SK-N-SH treated with all-trans-retinoic acid at 6 μM for 48 hours (cell line): ENCODE measurements at regions not wholly inside any gene's neighbourhood (a gene's known extent, or its start where the extent isn't known, plus 50 kb on each side); places are given as distances from the start of the nearest gene placed in this dataset.

ENCODE experiments used
- ATAC-seq: fragments of 200-7000 bp; cut with Tn5 transposase; 3 replicates; pipeline ENCODE4 v1.9.1; 2020; ENCODE audit warnings: mild to moderate bottlenecking, moderate library complexity
- ARNTL ChIP-seq: fragments of 450-650 bp; formaldehyde crosslinking; IDR thresholded peaks from 2 replicates; pipeline ENCODE4 v1.5.0; 2020; ENCODE audit warnings: low read depth, mild to moderate bottlenecking, moderate library complexity, borderline replicate concordance
- BACH2 ChIP-seq: fragments of 250-450 bp; sonication (Bioruptor Pico); IDR thresholded peaks from 2 replicates; pipeline ENCODE4 v1.9.0; 2021; ENCODE audit warnings: mild to moderate bottlenecking, borderline replicate concordance
- CREB5 ChIP-seq: fragments of 250-450 bp; sonication (Bioruptor Pico); IDR thresholded peaks from 2 replicates; pipeline ENCODE4 v1.5.1; 2020; ENCODE audit warnings: low read depth, mild to moderate bottlenecking, moderate library complexity
- CSDC2 ChIP-seq: fragments of 250-450 bp; sonication (Bioruptor Pico); IDR thresholded peaks from 2 replicates; pipeline ENCODE4 v1.5.0; 2020; ENCODE audit warnings: mild to moderate bottlenecking, moderate library complexity
- CSRNP3 ChIP-seq: fragments of 250-450 bp; sonication (Bioruptor Pico); IDR thresholded peaks from 2 replicates; pipeline ENCODE4 v1.5.1; 2021; ENCODE audit warnings: mild to moderate bottlenecking, moderate library complexity
- ESRRG ChIP-seq: fragments of 250-450 bp; sonication (Bioruptor Pico); IDR thresholded peaks from 2 replicates; pipeline ENCODE4 v1.6.1; 2021; ENCODE audit warnings: mild to moderate bottlenecking
- GLIS3 ChIP-seq: fragments of 250-450 bp; sonication (Bioruptor Pico); IDR thresholded peaks from 2 replicates; pipeline ENCODE4 v1.5.0; 2020; ENCODE audit warnings: mild to moderate bottlenecking, moderate library complexity
- ISL1 ChIP-seq: fragments of 250-450 bp; sonication (Bioruptor Pico); IDR thresholded peaks from 2 replicates; pipeline ENCODE4 v2.1.2; 2022; ENCODE audit warnings: mild to moderate bottlenecking, moderate library complexity
- OSR1 ChIP-seq: fragments of 250-450 bp; sonication (Bioruptor Pico); IDR thresholded peaks from 2 replicates; pipeline ENCODE4 v1.8.0; 2022; ENCODE audit warnings: moderate library complexity, mild to moderate bottlenecking, inconsistent platforms
- PPARA ChIP-seq: fragments of 250-450 bp; sonication (Bioruptor Pico); IDR thresholded peaks from 2 replicates; pipeline ENCODE4 v1.5.0; 2020; ENCODE audit warnings: mild to moderate bottlenecking, borderline replicate concordance
- RARB ChIP-seq: fragments of 250-450 bp; sonication (Bioruptor Pico); IDR thresholded peaks from 2 replicates; pipeline ENCODE4 v1.8.0; 2021; ENCODE audit warnings: mild to moderate bottlenecking, moderate library complexity
- SNAI2 ChIP-seq: fragments of 250-450 bp; sonication (Bioruptor Pico); IDR thresholded peaks from 2 replicates; pipeline ENCODE4 v1.5.0; 2020; ENCODE audit warnings: mild to moderate bottlenecking, moderate library complexity
- TCF4 ChIP-seq: fragments of 250-450 bp; sonication (Bioruptor Pico); IDR thresholded peaks from 2 replicates; pipeline ENCODE4 v1.8.0; 2021; ENCODE audit warnings: mild to moderate bottlenecking, moderate library complexity, borderline replicate concordance
- TOX ChIP-seq: fragments of 250-450 bp; sonication (Bioruptor Pico); IDR thresholded peaks from 2 replicates; pipeline ENCODE4 v1.8.0; 2021; ENCODE audit warnings: mild to moderate bottlenecking, moderate library complexity, borderline replicate concordance
- ZC3H10 ChIP-seq: fragments of 250-450 bp; sonication (Bioruptor Pico); IDR thresholded peaks from 2 replicates; pipeline ENCODE4 v1.5.1; 2021; ENCODE audit warnings: mild to moderate bottlenecking, moderate library complexity
- ZFP3 ChIP-seq: fragments of 250-450 bp; sonication (Bioruptor Pico); IDR thresholded peaks from 2 replicates; pipeline ENCODE4 v1.5.0; 2020; ENCODE audit warnings: mild to moderate bottlenecking, moderate library complexity
- ZNF565 ChIP-seq: fragments of 450-650 bp; formaldehyde crosslinking; conservative IDR thresholded peaks from 2 replicates; pipeline ENCODE4 v1.5.0; 2020; ENCODE audit warnings: low read depth, mild to moderate bottlenecking, moderate library complexity
- ZNF70 ChIP-seq: fragments of 450-650 bp; formaldehyde crosslinking; IDR thresholded peaks from 2 replicates; pipeline ENCODE4 v1.5.0; 2020; ENCODE audit warnings: mild to moderate bottlenecking, moderate library complexity
- ZNF8 ChIP-seq: fragments of 450-650 bp; formaldehyde crosslinking; IDR thresholded peaks from 2 replicates; pipeline ENCODE4 v1.5.0; 2020; ENCODE audit warnings: mild to moderate bottlenecking, moderate library complexity
- TF ChIP-seq, protein P1 (sequence below): fragments of 250-450 bp; sonication (Bioruptor Pico); IDR thresholded peaks from 2 replicates; pipeline ENCODE4 v1.8.0; 2021; ENCODE audit warnings: low read depth, mild to moderate bottlenecking, moderate library complexity, borderline replicate concordance
- TF ChIP-seq, protein P2 (sequence below): fragments of 250-450 bp; sonication (Bioruptor Pico); IDR thresholded peaks from 2 replicates; pipeline ENCODE4 v1.5.0; 2020; ENCODE audit warnings: mild to moderate bottlenecking, moderate library complexity

- TF ChIP-seq, protein P1, sequence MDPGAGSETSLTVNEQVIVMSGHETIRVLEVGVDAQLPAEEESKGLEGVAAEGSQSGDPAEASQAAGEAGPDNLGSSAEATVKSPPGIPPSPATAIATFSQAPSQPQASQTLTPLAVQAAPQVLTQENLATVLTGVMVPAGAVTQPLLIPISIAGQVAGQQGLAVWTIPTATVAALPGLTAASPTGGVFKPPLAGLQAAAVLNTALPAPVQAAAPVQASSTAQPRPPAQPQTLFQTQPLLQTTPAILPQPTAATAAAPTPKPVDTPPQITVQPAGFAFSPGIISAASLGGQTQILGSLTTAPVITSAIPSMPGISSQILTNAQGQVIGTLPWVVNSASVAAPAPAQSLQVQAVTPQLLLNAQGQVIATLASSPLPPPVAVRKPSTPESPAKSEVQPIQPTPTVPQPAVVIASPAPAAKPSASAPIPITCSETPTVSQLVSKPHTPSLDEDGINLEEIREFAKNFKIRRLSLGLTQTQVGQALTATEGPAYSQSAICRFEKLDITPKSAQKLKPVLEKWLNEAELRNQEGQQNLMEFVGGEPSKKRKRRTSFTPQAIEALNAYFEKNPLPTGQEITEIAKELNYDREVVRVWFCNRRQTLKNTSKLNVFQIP: no peak
- TF ChIP-seq ZNF565 (CRISPR knock-in tag): no peak
- TF ChIP-seq BACH2: no peak
- TF ChIP-seq OSR1: no peak
- TF ChIP-seq, protein P2, sequence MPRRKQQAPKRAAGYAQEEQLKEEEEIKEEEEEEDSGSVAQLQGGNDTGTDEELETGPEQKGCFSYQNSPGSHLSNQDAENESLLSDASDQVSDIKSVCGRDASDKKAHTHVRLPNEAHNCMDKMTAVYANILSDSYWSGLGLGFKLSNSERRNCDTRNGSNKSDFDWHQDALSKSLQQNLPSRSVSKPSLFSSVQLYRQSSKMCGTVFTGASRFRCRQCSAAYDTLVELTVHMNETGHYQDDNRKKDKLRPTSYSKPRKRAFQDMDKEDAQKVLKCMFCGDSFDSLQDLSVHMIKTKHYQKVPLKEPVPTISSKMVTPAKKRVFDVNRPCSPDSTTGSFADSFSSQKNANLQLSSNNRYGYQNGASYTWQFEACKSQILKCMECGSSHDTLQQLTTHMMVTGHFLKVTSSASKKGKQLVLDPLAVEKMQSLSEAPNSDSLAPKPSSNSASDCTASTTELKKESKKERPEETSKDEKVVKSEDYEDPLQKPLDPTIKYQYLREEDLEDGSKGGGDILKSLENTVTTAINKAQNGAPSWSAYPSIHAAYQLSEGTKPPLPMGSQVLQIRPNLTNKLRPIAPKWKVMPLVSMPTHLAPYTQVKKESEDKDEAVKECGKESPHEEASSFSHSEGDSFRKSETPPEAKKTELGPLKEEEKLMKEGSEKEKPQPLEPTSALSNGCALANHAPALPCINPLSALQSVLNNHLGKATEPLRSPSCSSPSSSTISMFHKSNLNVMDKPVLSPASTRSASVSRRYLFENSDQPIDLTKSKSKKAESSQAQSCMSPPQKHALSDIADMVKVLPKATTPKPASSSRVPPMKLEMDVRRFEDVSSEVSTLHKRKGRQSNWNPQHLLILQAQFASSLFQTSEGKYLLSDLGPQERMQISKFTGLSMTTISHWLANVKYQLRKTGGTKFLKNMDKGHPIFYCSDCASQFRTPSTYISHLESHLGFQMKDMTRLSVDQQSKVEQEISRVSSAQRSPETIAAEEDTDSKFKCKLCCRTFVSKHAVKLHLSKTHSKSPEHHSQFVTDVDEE: no peak
- TF ChIP-seq GLIS3 (CRISPR knock-in tag): no peak
- no peak for TF ChIP-seq ARNTL
- no peak for TF ChIP-seq ZNF8 (CRISPR knock-in tag)
- TF ChIP-seq ZNF70 (CRISPR knock-in tag): no peak
- TF ChIP-seq CSRNP3 (CRISPR knock-in tag): no peak
- TF ChIP-seq TOX (CRISPR knock-in tag): no peak
- no peak for TF ChIP-seq CREB5 (CRISPR knock-in tag)
- TF ChIP-seq ISL1 (CRISPR knock-in tag): no peak
- no peak for TF ChIP-seq ZFP3 (CRISPR knock-in tag)
- TF ChIP-seq SNAI2: no peak
- no peak for ATAC-seq
Measured at GRCh38 chr2:189231719-189232323, 52.3 kb upstream of the COL5A2 start.

DNA sequence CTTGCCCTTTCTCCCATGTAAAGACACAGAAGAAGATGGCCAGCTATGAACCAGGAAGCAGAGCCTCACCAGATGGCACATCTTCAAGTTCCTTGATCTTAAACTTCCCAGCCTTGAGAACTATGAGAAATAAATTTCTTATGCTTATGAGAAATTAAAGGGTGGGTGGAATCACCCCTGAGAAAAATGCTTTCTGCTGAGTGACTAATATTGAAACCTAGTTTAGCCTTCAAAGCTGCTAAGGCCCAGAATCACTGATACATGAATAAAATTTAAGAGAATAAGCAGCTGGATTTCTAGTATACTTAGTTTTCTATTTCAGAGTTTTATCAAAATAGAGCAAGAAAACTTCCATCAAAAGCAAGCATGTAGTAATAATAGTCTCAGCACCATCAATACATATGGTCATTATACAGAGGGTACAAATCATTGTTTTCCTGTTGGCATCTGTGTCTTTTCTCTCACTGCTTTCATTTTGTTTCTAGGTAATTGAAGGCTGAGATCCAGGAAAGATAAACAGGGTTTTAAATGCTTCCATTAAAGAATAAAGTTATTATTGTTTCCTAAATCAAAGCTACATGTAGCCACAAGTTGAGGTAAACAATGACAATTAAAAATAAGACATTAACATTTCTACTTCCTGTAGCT lies 53.3 kb upstream of the COL5A2 start:
- TF ChIP-seq ZNF565 (CRISPR knock-in tag): no peak
- no peak for TF ChIP-seq CSDC2
- no peak for TF ChIP-seq RARB (CRISPR knock-in tag)
- no peak for TF ChIP-seq TCF4
- TF ChIP-seq ZC3H10 (CRISPR knock-in tag): no peak
- no peak for TF ChIP-seq ZFP3 (CRISPR knock-in tag)
- no peak for TF ChIP-seq SNAI2
- TF ChIP-seq, protein P1: no peak
- no peak for TF ChIP-seq ESRRG
- no peak for TF ChIP-seq PPARA (CRISPR knock-in tag)
- TF ChIP-seq BACH2: no peak
- no peak for TF ChIP-seq CREB5 (CRISPR knock-in tag)
- no peak for ATAC-seq
